ENCODE measurements at regions not wholly inside any gene's neighbourhood (a gene's known extent, or its start where the extent isn't known, plus 50 kb on each side); places are given as distances from the start of the nearest gene placed in this dataset.

GRCh38 chr2:126786765-126787164, 111.9 kb upstream of the TEX51 start:
- H3K4me1 ChIP-seq (ENCODE audit: insufficient read depth, low read length, poor library complexity, severe bottlenecking) = no peaks in the 10 kb centered on the region
- POLR2A ChIA-PET (ENCODE audit: low non-redundant PET) = no interaction called here
- H3K4me3 ChIP-seq (ENCODE audit: low read depth, low read length, poor library complexity, severe bottlenecking) = no peak overlapping the region
- DNase-seq (ENCODE audit: low spot score) = no peak
- no peak overlapping the region for H3K27ac ChIP-seq (ENCODE audit: low read depth, low read length, poor library complexity, severe bottlenecking)
- no peak for TF ChIP-seq EZH2 (IDR thresholded peaks at IDR 0.05; ENCODE audit: borderline replicate concordance, low read depth, low read length, poor library complexity, severe bottlenecking)
- no peak for TF ChIP-seq CTCF (conservative IDR thresholded peaks at IDR 0.05; ENCODE audit: low read depth, low read length)
- intact Hi-C loops (cut with micrococcal nuclease; ENCODE audit: unreplicated experiment) = no loop called here
- no peaks in the 10 kb centered on the region for H3K9me3 ChIP-seq (ENCODE audit: low read depth, low read length, poor library complexity, severe bottlenecking)
- H3K36me3 ChIP-seq (ENCODE audit: insufficient read depth, low read length, poor library complexity, severe bottlenecking) = no peaks in the 10 kb centered on the region
- H3K27me3 ChIP-seq (replicated peaks; ENCODE audit: insufficient read depth, low read depth, low read length, poor library complexity) = no peaks in the 10 kb centered on the region
- no TSS peak for BruUV-seq (replicated peaks)
- CTCF ChIA-PET = no interaction called here

- TF ChIP-seq CTCF (conservative IDR thresholded peaks at IDR 0.05; ENCODE audit: low read depth, low read length) (no peak), EZH2 (IDR thresholded peaks at IDR 0.05; ENCODE audit: borderline replicate concordance, low read depth, low read length, poor library complexity, severe bottlenecking) (no peak)
- ChIA-PET POLR2A (ENCODE audit: low non-redundant PET) (no interaction called here), CTCF (no interaction called here)
- no peak for DNase-seq (ENCODE audit: low spot score)
- intact Hi-C loops (cut with micrococcal nuclease; ENCODE audit: unreplicated experiment) = no loop called here
- Histone ChIP-seq H3K9me3 (ENCODE audit: low read depth, low read length, poor library complexity, severe bottlenecking) (no peaks in the 10 kb centered on the region), H3K4me3 (ENCODE audit: low read depth, low read length, poor library complexity, severe bottlenecking) (no peak overlapping the region), H3K27me3 (replicated peaks; ENCODE audit: insufficient read depth, low read depth, low read length, poor library complexity) (no peaks in the 10 kb centered on the region), H3K36me3 (ENCODE audit: insufficient read depth, low read length, poor library complexity, severe bottlenecking) (no peaks in the 10 kb centered on the region), H3K27ac (ENCODE audit: low read depth, low read length, poor library complexity, severe bottlenecking) (no peak overlapping the region), H3K4me1 (ENCODE audit: insufficient read depth, low read length, poor library complexity, severe bottlenecking) (no peaks in the 10 kb centered on the region)
- BruUV-seq (replicated peaks) = no TSS peak
Measured at GRCh38 chr2:126787289-126787688, 111.4 kb upstream of the TEX51 start.

- ChIA-PET CTCF (no interaction called here), POLR2A (ENCODE audit: low non-redundant PET) (interaction anchor here (0.7 kb wide), 1 partner anchor 1777 kb away, joined by 6 read pairs; no protein-coding TSS in a partner anchor)
- H3K4me3 ChIP-seq (ENCODE audit: low read depth, low read length, poor library complexity, severe bottlenecking) = no peak overlapping the region
- no peaks in the 10 kb centered on the region for H3K36me3 ChIP-seq (ENCODE audit: insufficient read depth, low read length, poor library complexity, severe bottlenecking)
- H3K9me3 ChIP-seq (ENCODE audit: low read depth, low read length, poor library complexity, severe bottlenecking) = no peaks in the 10 kb centered on the region
- H3K27ac ChIP-seq (ENCODE audit: low read depth, low read length, poor library complexity, severe bottlenecking) = no peak overlapping the region
- TF ChIP-seq CTCF (conservative IDR thresholded peaks at IDR 0.05; ENCODE audit: low read depth, low read length) = no peak
- TF ChIP-seq EZH2 (IDR thresholded peaks at IDR 0.05; ENCODE audit: borderline replicate concordance, low read depth, low read length, poor library complexity, severe bottlenecking) = no peak
- DNase-seq (ENCODE audit: low spot score) = no peak
- no peaks in the 10 kb centered on the region for H3K27me3 ChIP-seq (replicated peaks; ENCODE audit: insufficient read depth, low read depth, low read length, poor library complexity)
- BruUV-seq (replicated peaks) = no TSS peak
- intact Hi-C loops (cut with micrococcal nuclease; ENCODE audit: unreplicated experiment) = no loop called here
- no peaks in the 10 kb centered on the region for H3K4me1 ChIP-seq (ENCODE audit: insufficient read depth, low read length, poor library complexity, severe bottlenecking)
Measured at GRCh38 chr2:126788113-126788512, 110.6 kb upstream of the TEX51 start.

Data from A673 (cell line).